Pancreas (tissue), 10 donors: ENCODE measurements at regions not wholly inside any gene's neighbourhood (a gene's known extent, or its start where the extent isn't known, plus 50 kb on each side); places are given as distances from the start of the nearest gene placed in this dataset.

ENCODE experiments used
- ATAC-seq, 4 donors: fragments of 200-7000 bp; cut with Tn5 transposase; one replicate each; pipeline versions ENCODE4 v1.8.0 to v1.9.1; 2020; ENCODE audit warnings: mild to moderate bottlenecking in 4 of 4, moderate library complexity in 4 of 4
- DNase-seq, 6 donors: peaks; one replicate each; pipeline ENCODE4 v3.0.0-alpha.2; 2020
- FAIRE-seq: peaks from 2 replicates; lab custom pipeline; 2012; peaks lifted over from hg19 to GRCh38; lab: Jason Lieb, UNC
- H3K27ac ChIP-seq, 4 donors: fragments of 200-600 bp; sonication (generic); 1 replicate in 3 of 4; 2 replicates in 1 of 4; pipeline versions ENCODE4 v1.5.0 to v1.8.0; 2020
- H3K27me3 ChIP-seq, 4 donors: fragments of 200-600 bp; one replicate each; pipeline ENCODE4 v1.8.0; 2021
- H3K36me3 ChIP-seq, 3 donors: fragments of 200-600 bp; sonication (generic) in 1 of 3; one replicate each; pipeline versions ENCODE4 v1.5.0 to v1.8.0; 2020 to 2021
- H3K4me1 ChIP-seq, 3 donors: fragments of 200-600 bp; one replicate each; pipeline ENCODE4 v1.8.0; 2021
- H3K4me3 ChIP-seq, 4 donors: fragments of 200-600 bp; sonication (generic) in 2 of 4; one replicate each; pipeline versions ENCODE4 v1.5.0 to v1.8.0; 2020 to 2021
- H3K9me3 ChIP-seq, 4 donors: fragments of 200-600 bp; one replicate each; pipeline ENCODE4 v1.8.0; 2021
- CTCF ChIP-seq, 4 donors: fragments of 200-600 bp; sonication (generic) in 3 of 4; IDR thresholded peaks; one replicate each; pipeline versions ENCODE4 v1.5.0 to v1.8.0; 2021; ENCODE audit warnings: antibody characterized with exemption in 4 of 4
- WGBS, 2 donors: extraction: QIAGEN DNeasy Blood & Tissue Kit; methylation state at CpG; one replicate each; pipeline ENCODE4 v1.1.7; 2013; 5-methylcytosine and 5-hydroxymethylcytosine counted together
- intact Hi-C, 3 donors: fragments of 100-400 bp; cut with DNase I; formaldehyde crosslinking; loops; one replicate each; pipeline versions ENCODE4 v1.11.1 to v1.14.2; 2022
- donor health status: healthy with polysubstance abuse.
- donor health status: DM: no; HTN: no; CAD: no; lungs with moderate emphysema.
- donor health status: DM: no; HTN: no; CAD: no.
- donor health status: control.
- donor health status: control.
- donor health status: Bipolar disorder and iron deficiency.
- donor health status: DM: yes; HTN: yes; CAD: no.
- donor health status: DM: no; HTN: no; CAD: no.
- donor health status: DM: no; HTN: no; CAD: no.
- donor health status: DM: yes; HTN: yes; CAD: no.

DNA sequence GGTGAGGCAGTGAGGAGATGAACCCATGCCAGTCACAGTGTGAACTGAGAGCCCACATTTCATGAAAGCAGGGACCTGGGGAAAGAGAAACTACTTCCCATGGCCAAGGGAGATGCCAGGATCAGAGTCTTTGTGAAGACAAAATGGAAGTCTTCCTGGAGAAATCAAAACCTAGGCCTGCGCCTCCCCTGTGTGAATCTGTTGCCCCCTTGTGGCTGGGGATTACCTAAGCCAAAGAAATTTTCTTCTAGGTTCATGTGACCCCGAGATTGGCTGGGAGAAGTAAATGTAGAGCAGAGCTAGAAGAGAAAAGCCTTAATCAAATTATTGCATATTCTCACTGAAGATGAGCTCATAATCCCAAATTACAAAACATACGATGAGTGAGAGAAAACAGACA, 1075.3 kb downstream of the TBC1D22A start:
- H3K9me3 ChIP-seq: no peaks in the 10 kb centered on the region
- 45 to 57% methylated on average over 3 of the region's 3 CpGs for WGBS, 2 donors
- peak in 1 of 4 donors; percentile 11 for TF ChIP-seq CTCF (IDR thresholded peaks at IDR 0.05)
- no peaks in the 10 kb centered on the region for H3K4me1 ChIP-seq
- H3K36me3 ChIP-seq: no peaks in the 10 kb centered on the region
- FAIRE-seq (no peak), DNase-seq (peak in 1 of 6 donors; percentile 21), ATAC-seq (peak in 2 of 4 donors; percentile 41 to 55)
- H3K27me3 ChIP-seq: peaks cover 0 to 4% (median 0%) of the 10 kb centered on the region in 4 donors
- intact Hi-C loops: no loop called here
- H3K4me3 ChIP-seq: no peak overlapping the region
- no peak overlapping the region for H3K27ac ChIP-seq

GRCh38 chr22:47836957-47837356, 1074.5 kb downstream of the TBC1D22A start:
- intact Hi-C loops: no loop called here
- Histone ChIP-seq H3K27me3 (peaks cover 0 to 4% (median 0%) of the 10 kb centered on the region in 4 donors), H3K27ac (no peak overlapping the region), H3K9me3 (no peaks in the 10 kb centered on the region), H3K4me1 (no peaks in the 10 kb centered on the region), H3K4me3 (no peak overlapping the region), H3K36me3 (no peaks in the 10 kb centered on the region)
- DNase-seq (no peak), FAIRE-seq (no peak), ATAC-seq (no peak)
- WGBS, 2 donors: 72 to 80% methylated on average over 2 of the region's 2 CpGs
- no peak for TF ChIP-seq CTCF (IDR thresholded peaks at IDR 0.05)

DNA sequence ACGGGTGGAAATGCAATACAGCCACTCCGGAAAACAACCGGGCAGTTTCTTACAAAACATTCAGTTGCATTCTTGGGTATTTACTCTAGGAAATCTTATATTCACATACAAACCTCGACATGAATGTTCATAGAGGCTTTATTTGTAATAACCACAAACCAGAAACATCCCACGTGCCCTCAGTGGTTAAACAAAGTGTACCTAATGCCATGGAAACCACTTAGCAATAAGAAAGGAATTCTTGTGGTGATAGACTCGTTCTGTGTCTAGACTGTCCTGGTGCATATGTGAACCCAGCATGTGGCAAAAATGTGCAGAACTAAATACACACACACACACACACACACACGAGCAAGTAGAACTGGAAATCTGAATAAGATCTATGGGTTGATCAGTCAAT, 1073.3 kb downstream of the TBC1D22A start:
- Histone ChIP-seq H3K27me3 (peaks cover 0 to 9% (median 0%) of the 10 kb centered on the region in 4 donors), H3K9me3 (no peaks in the 10 kb centered on the region), H3K4me3 (no peak overlapping the region), H3K27ac (no peak overlapping the region), H3K36me3 (no peaks in the 10 kb centered on the region), H3K4me1 (no peaks in the 10 kb centered on the region)
- FAIRE-seq (no peak), DNase-seq (no peak), ATAC-seq (peak in 1 of 4 donors; percentile 47)
- intact Hi-C loops: no loop called here
- no peak for TF ChIP-seq CTCF (IDR thresholded peaks at IDR 0.05)
- 34 to 36% methylated on average over 7 of the region's 7 CpGs for WGBS, 2 donors

DNA sequence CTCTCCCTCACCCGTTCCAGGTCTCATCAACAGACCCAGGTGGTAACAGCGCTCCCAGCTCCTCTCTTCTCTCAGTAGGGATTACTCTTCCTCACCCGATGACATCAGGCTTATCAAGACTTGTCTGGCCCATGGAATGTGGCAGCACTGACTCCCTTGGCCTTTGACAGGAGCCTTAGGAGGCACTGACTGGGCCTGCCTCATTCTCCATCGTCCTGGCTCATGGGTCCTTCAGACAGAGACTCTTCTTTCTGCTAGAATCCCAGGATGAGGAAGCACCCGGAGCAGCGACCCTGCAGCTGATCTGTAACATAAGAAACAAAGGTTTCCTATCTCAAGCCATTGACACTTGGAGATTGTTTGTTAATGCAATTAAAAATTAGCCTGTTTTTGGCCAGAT, 1063.6 kb downstream of the TBC1D22A start:
- no peaks in the 10 kb centered on the region for H3K36me3 ChIP-seq
- 29 to 51% methylated on average over 6 of the region's 6 CpGs for WGBS, 2 donors
- no peak overlapping the region for H3K4me3 ChIP-seq
- ATAC-seq: no peak
- no peaks in the 10 kb centered on the region for H3K4me1 ChIP-seq
- intact Hi-C loops: no loop called here
- H3K9me3 ChIP-seq: no peaks in the 10 kb centered on the region
- TF ChIP-seq CTCF (IDR thresholded peaks at IDR 0.05): no peak
- no peak for DNase-seq
- H3K27me3 ChIP-seq: no peaks in the 10 kb centered on the region
- FAIRE-seq: no peak
- H3K27ac ChIP-seq: no peak overlapping the region

DNA sequence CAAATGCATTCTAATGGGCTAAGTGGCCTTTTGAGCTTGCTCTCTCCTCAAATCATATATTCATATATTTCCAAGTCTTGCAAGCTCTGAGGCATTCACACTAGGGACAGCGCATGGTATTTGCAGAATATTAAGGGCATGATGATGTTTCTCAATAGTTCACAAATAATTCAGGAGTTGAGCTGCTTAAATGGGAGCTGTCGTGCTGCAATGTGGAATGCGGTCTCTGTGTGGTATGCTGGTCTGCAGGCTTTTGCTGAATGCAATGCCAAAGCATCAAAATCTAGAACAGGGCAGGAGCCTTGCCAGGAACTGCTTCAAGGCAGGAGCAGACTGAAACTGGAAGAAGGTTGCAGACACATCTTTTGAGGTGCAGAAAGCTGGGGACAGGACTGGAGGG, 1060.0 kb downstream of the TBC1D22A start:
- no peak overlapping the region for H3K27ac ChIP-seq
- no peaks in the 10 kb centered on the region for H3K36me3 ChIP-seq
- no peaks in the 10 kb centered on the region for H3K9me3 ChIP-seq
- no peak for TF ChIP-seq CTCF (IDR thresholded peaks at IDR 0.05)
- intact Hi-C loops: no loop called here
- ATAC-seq: no peak
- no peak for DNase-seq
- FAIRE-seq: no peak
- H3K4me1 ChIP-seq: no peaks in the 10 kb centered on the region
- no peak overlapping the region for H3K4me3 ChIP-seq
- WGBS, 2 donors: 78 to 86% methylated on average over 3 of the region's 3 CpGs
- H3K27me3 ChIP-seq: no peaks in the 10 kb centered on the region
